ENCODE measurements at regions not wholly inside any gene's neighbourhood (a gene's known extent, or its start where the extent isn't known, plus 50 kb on each side); places are given as distances from the start of the nearest gene placed in this dataset.

DNA sequence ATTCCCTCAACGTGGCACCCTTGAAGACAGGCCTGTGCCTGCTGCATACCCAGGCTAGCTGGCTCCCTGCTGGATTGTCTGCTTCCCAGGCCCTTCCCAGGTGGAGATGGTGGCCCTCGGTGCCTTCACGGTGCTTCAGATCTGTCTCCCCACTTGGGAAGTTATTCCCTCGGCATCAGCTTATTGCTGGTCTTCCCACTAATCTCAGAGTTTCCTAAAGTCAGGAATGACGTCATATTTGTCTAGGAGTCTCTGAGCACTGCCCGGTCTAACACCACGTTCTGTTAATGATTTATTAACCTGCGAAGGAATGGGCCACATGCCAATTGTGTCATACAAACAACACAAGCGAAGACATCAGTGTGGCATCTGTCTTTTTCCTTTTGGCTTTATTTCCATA, 269.8 kb upstream of the ID2 start:
- no peak for TF ChIP-seq ZNF274 (IDR thresholded peaks at IDR 0.05; ENCODE audit: low read depth, low read length)
- no peak for TF ChIP-seq POLR2A (IDR thresholded peaks at IDR 0.05; ENCODE audit: borderline replicate concordance, extremely low read depth, insufficient read depth, insufficient read length)
